ENCODE measurements at regions not wholly inside any gene's neighbourhood (a gene's known extent, or its start where the extent isn't known, plus 50 kb on each side); places are given as distances from the start of the nearest gene placed in this dataset.
A peak's percentile ranks its signal among the peaks of the same experiment; 100 is the strongest.

DNA sequence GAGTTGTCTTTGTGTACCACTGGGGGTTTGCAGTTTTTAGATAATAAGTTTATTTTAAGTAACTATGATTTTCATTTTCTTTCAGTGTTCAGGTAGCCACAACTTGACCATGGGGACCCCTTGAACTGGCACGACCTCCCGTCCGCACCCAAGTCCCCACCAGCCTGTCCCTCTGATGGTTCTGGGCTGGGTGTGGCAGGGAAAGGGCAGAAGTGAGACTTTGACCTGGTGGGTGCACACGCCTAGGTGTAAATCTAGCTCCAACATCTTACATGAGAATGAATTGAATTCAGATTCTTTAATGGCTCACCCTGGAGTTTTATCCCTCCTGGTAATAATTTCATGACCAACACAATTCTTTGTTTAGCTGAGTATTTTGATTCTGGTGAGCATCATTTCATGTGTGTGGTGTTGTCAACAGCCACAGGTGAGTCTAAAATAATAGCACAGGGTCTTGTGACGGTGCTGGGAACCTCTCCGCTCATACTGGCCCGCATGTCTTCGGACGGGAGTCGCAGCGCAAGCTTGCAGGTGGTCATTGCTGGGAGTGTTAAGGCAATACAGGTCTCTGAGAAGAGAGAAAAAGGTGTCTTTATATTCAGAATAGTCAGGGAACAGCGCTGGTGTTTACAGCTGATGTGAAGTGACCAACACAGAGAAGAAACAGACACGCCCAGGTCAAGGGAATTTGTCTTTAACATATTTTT lies 50.8 kb upstream of the POFUT2 start:
- no peak for DNase-seq

DNA sequence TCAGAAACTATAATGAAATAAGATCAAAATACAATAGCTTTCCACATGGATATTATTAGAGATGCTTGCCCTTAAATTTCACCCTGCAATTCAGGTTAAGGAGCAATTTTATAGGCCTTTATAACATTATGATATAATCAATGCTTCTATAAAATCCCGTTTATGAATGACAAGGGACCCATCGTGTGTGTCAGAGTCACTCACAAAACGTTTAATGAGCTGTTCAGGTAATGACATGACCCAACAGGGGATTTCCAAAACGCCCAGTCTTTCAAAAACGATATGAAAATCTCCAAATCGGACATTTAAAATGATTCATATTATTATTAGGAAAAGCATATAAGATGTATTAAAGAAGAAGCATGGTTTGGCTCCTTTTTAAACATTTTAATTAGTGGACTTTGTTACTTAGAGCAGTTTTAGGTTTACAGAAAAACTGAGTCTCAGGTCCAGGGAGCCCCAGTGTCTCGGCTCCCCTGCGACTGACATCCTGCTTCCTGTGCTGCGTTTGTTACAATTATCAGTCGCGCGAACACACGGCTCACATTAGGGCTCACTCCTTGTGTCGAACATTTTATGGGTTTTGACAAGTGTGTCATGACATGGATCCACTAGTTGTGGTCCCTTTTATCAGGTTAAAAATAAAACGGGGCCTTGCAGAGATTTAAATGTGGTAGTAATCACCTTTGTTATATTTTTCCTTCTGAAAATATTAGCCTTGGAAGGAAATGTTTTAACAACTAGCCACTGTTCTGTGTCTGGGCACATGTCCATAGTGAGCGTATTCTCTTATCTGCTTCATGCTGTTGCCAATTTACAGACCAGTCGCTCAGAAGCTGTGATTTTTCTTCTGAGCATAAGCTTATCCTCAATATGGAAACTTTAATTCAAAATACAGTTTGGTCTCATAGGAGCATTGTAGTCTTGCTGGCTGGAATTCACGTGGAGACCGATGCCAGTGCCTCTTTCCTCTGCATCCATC lies 52.0 kb upstream of the POFUT2 start:
- no peak for DNase-seq

DNA sequence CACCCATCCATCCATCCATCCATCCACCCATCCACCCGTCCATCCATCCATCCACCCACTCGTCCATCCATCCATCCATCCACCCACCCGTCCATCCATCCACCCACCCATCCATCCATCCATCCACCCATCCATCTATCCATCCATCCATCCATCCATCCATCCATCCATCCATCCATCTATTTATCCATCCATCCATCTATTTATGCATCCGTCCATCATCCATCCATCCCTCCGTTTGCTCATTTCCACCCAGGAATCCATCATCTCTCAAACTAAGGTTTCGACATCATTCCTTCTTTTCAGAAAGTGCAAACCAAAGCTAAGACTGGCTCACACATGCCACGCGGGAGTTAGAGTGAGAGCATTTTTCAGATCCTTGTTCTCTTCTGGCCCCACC lies 52.8 kb upstream of the POFUT2 start:
- DNase-seq: no peak

DNA sequence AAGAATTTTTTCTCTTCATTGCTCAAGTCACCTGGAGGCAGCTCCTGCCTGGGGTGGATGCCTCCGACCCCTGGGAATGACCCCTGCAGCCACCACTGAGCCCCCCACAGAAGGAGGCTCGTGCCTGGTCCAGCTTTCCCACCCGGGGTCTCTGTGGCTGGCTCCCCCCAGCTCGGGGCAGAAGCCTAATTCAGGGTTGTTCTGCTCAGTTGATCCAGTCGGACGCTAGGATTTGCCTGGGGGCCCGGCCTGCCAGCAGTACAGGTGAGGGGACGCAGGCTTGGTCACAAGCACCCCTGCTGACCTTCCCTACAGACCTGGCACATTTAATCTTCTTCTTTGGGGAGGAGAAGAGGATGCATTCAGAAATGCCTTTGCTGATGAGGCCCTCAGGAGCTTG lies 53.6 kb upstream of the POFUT2 start:
- no peak for DNase-seq

DNA sequence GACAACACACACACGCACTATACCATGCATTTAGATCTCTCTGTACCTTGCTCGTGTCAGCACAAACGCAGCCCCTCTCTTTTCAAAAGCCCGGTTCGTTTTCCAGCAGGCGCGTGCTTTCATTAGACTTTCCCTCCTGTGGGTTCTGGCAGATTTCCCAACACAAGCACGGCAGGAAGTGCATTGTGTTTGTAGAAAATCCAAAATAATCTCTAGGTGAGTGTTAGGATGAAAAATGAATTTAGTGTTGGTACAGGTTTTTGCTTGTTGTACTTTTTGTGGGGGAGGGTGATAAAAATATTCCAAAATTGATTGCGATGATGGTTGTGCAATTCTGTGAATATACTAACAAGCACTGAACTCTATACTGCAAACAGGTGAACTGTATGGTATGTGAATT lies 54.1 kb upstream of the POFUT2 start:
- no peak for DNase-seq

DNA sequence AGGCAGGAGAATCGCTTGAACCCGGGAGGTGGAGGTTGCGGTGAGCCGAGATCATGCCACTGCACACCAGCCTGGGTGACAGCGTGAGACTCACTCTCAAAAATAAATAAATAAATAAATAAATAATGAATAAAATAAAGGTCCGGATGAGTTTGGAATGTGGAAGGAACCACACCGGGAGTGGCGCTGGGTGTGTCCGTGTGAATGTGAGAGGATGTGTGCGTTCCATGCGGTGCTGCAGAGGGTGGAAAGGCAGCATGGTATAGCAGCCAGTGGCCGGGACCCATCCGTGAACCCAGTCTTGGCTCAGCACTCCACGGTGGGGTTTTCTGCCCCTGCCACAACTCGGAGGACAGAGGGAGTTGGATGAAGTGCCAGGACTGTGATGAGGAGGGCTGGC lies 56.2 kb upstream of the POFUT2 start:
- no peak for DNase-seq

DNA sequence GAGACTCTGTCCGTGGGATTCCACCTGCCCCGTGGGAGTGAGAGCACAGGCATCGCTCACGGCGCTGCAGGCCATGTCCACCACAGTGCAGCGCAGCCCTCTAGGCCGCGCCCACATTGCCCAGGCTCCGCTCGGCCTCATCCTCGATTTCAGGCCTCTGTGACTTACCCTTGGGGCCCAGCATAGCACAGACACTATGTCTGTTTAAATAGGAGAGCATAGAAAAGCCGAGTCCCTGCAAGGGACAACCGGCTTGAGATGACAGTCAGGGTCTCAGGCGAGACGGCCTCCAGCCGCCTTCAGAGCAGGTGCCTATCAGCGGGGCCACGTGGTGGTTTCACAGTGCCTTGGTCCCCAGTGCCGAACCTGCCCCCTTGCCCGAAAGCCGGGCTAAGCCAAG lies 56.9 kb upstream of the POFUT2 start:
- no peak for DNase-seq

DNA sequence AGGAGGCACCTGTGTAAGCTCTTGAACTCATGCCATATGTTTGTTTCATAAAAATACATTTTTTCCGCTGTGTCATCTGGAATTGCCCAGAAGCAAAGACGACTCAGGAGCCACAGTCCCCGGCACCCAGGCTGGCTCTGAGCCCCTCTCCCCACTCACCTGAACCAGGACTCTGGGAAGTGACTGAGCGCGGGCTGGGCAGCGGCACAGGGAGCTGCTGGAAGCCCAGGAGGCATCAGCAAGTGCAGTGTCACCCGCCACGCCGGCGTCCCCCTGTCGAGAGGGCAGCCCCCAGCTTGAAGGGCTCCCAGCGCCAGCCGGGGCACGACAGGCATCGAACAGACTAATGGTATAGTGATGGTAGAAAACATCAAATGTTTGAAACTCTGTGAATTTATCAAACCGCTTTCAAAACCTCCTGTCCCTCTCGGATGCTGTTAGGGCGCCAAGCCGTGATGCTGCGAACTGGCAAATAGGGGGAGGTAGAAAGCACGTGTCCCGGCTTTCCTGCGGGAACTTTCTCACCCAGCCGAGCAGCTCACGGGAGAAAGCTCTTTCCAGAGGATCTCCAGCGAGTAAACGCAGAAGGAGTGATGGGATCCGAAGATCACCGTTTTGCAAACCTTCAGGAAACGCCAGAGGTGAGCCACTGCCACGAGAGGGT lies 57.8 kb upstream of the COL18A1 start:
- DNase-seq: no peak

DNA sequence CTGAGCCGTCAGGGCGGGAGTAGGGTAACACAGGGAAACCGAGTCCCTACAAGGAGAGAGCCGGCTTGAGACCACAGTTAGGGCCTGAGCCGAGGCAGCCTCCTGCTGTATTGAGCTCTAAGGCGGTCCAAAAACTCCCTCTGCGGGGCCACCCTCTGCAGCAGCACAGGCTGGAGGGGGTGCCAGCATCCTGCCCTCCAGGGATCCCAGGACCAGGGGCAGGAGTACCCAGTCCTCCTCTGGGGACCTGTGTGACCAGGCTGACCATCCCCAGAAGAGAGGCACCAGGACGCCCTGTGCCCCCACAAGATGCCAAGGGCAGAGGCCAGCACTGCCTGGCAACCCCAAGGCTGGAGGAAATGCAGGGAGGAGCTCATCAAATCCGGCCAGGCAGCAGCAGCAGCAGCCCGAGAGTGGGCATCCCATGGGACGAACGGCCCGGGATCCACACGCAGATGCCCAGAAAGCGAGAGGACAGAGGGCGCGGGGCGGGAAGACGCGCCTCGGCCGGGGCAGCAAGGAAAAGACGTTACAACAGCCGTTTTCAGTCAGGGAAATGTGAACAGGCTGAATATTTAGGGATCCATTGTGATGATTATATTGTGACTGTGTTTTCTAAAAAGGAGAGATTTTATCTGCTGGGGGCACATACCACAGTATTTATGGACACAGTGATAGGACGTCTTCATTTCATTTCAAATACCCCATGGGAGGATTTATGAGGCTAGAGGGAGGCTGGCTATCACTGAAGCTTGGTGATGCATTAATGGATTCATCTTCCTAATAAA lies 57.1 kb upstream of the COL18A1 start:
- DNase-seq: no peak

DNA sequence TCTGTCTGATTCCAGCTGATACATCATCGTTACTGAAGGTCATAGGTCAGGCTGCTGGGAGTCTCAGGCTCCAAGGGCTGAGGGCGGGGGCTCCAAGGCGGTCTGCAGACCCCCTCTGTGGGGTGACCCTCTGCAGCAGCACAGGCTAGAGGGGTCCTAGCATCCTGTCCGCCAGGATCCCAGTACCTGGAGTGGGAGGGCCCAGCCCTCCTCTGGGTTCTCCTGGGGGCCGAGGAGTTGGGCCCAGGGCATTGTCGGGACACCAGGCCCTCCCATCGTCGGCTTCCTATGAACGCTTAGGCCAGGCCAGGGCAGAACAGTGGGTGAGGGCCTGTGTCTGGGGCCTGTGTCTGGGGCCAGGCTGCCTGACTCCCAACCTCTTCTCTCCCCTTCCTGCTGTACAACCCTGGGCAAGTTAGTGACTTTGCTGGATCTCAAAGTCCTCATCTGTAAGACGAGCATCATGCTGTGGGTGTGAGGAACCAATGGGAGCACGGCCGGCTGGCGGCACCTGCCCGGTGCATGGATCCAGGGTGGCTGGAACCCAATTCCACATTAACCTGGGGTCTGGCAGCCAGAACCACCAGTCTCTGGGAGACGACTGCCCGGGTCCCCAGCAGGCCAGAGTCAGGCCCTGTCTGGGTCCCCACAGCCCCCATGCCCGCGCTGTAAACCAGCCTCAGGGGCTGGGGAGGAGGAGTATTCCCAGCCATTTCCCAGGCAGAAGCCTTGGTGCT lies 56.2 kb upstream of the COL18A1 start:
- DNase-seq: no peak

DNA sequence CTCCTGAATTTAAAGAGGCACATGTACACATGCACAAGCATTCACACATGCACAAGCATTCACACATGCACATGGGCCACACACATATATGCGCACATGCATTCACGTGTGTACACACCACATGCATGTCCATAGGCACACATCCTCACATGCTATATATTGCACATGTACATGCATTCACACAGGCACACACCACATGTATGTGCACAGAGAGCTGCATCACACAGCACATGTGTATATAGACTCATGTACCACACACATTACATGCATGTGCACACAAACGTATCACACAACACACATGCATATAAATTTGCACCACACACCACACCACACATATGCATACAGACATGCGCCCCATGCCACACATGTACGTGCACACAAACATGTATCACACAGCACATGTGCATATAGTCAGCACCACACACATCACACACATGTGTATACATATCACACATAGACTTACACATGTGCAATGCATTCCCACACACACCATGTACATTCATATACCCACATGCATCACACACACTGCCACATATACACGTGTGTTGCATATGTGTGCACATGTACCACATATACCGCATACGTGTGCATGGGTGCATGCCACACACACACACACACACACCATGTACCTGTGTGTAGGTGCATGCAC lies 54.6 kb upstream of the COL18A1 start:
- no peak for DNase-seq

DNA sequence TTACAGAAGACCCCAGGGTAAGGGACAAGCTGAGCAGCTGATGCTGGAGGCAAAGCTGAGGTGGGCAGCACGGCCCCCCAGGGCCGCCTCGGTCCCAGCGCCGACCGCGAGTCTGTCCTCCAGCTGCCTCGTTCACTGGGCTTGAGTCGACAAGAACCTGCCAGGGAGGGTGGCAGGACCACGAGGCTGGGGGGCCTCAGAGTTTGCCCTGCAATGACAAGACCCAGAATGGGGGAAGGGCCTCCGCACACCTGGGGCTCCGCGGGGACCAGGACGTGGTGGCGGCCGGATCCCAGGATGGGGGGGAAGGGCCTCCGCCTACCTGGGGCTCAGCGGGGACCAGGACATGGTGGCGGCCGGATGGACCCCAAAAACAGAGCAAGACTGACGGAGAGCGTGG lies 53.9 kb upstream of the COL18A1 start:
- no peak for DNase-seq

DNA sequence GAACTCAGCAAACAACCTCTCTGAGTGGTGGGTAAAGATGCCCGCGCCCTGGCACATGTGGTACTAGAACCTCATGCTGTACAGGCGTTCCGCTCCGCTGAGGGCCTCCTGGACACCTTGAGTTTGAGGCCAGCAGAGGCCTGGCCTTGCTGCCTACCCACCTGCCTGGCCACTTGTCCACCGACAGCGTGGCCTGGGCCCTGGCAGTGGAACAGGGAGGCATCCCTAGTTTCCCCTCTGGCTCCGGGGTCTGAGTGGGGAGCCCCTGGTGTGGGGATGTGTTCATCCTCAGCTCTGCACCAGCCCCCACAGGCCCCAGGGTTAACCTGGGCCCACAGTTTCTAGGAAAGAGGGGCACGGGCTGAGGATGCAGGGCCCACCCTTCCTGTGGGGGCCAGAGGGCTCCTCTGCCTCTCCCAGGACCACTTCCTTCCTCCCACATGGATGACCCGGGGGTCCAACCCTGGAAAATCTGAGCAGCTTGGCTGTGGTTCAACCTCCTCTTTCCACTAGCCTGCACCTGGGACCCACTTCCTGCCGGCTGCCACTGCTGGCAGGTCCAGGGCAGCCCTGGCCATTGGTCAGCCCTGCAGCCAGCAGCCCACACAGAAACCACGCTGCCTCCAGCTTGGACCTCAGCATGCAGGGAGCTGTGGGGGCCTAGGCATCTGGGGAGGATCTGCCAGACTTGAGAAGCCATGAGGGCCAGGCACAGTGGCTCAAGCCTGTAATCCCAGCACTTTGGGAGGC lies 53.3 kb upstream of the COL18A1 start:
- DNase-seq: no peak

DNA sequence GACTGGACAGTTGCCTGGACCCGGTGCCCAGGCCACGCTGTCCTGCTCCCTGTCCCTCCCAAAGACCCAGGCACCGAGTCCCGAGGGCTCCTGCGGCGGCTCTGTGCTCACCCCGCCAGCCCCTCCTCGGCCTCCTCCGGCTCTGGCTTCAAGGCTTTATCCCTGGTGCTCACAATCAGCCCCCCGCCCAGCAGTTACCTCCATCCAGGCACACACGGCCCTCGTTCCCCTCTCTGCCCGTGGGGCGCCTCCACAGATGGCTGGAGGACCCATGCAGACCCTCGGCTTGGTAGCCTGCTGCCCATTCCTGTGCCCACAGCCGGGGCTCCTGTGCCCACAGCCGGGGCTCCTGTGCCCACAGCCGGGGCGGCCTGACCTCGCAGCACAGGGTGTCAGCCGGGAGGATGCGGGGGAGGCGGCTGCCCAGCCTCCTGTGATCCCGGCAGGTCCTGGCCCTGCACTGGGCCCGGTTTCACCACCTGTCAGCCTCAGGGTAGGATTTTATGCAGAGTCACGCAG lies 52.3 kb upstream of the COL18A1 start:
- DNase-seq: no peak

DNA sequence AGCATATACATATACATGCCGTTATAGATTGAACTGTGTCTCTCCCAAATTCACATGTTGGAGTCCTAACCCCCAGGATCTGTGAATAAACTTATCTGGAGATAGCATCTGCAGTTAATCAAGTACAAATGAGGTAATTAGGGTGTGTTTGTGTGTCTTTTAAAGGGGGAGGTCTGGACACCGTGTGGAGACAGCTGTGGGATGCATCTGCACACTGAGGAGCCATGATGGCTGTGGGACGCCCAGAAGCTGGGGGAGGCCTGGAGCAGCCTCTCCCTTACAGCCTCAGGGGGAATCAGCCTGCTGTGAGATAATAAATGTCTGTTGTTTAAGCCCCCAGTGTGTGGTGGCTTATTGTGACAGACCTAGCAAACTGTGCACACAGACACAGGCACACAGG lies 51.8 kb upstream of the COL18A1 start:
- DNase-seq: no peak

DNA sequence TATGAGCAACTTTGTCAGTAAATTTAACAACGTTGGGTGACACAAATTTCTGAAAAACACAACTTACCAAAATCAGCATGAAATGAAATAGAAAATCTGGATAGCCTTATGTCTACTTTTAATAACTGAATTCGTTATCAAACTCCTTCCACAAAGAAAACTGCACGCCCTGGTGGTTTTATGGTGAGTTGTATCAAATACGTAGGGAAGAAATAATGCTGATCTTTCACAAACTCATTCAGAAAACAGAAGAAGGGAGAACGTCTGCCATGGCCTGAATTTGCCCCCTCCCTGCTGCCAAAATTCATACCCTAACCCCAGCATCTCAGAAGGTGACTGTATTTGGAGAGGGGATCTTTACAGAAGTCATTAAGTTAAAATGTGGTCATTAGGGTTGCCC lies 50.0 kb upstream of the COL18A1 start:
- DNase-seq: peak; percentile 30

All from hematopoietic multipotent progenitor cell treated with erythropoietin and hydrocortisone succinate and interleukin-3 and kit ligand, for 8 days (in vitro differentiated cells).